ENCODE measurements at regions not wholly inside any gene's neighbourhood (a gene's known extent, or its start where the extent isn't known, plus 50 kb on each side); places are given as distances from the start of the nearest gene placed in this dataset.

DNA sequence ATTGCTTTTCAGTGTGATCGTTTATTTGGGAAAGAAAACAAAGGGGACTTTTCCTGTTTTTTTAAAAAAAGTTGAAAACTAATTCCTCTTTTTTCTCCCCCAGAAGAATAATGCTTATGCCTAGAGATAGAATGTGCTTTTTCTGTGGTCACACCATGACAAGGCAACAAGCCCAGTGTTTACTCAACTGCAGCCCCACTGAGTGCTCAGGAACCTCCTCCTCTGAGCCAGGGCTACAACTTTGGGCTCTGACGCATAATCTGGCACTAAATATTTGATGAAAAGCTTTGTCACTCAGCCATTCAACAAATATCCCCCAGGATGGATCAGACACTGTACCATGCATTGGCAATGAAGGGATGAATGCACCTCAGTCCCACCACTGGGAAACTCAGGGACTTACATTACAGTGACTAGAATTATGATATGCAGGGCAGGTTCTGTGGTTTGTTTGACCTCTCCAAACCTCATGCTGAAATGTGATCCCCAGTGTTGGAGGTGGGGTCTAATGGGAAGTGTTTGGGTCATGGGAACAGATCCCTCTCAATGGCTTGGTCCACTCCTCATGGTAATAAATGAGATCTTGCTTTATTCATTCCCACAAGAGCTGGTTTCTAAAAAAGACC is 155.9 kb downstream of the CCDC34 start:
- TF ChIP-seq, protein P1, sequence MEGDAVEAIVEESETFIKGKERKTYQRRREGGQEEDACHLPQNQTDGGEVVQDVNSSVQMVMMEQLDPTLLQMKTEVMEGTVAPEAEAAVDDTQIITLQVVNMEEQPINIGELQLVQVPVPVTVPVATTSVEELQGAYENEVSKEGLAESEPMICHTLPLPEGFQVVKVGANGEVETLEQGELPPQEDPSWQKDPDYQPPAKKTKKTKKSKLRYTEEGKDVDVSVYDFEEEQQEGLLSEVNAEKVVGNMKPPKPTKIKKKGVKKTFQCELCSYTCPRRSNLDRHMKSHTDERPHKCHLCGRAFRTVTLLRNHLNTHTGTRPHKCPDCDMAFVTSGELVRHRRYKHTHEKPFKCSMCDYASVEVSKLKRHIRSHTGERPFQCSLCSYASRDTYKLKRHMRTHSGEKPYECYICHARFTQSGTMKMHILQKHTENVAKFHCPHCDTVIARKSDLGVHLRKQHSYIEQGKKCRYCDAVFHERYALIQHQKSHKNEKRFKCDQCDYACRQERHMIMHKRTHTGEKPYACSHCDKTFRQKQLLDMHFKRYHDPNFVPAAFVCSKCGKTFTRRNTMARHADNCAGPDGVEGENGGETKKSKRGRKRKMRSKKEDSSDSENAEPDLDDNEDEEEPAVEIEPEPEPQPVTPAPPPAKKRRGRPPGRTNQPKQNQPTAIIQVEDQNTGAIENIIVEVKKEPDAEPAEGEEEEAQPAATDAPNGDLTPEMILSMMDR (conservative IDR thresholded peaks at IDR 0.05; ENCODE audit: low read depth, low read length), result no peak
- TF ChIP-seq EZH2 (IDR thresholded peaks at IDR 0.05; ENCODE audit: borderline replicate concordance, low read depth, low read length, poor library complexity, severe bottlenecking), result no peak
